GM19467 (cell line): ENCODE measurements at regions not wholly inside any gene's neighbourhood (a gene's known extent, or its start where the extent isn't known, plus 50 kb on each side); places are given as distances from the start of the nearest gene placed in this dataset.
"Not testable (repeated sequence)": the region's sequence is repeated elsewhere in the genome, so short reads cannot be mapped to it uniquely, and the experiment has no call there.

Experiments used
- ATAC-seq: cut with Tn5 transposase; IDR thresholded peaks from one replicate; pipeline ENCODE4 v1.9.1; 2021; ENCODE audit warnings: mild to moderate bottlenecking, moderate library complexity; ENCODE audit not compliant: unreplicated experiment

- no peak for ATAC-seq
These were observed 505.4 kb downstream of the TMEM232 start for GRCh38 chr5:110221036-110221435.

DNA sequence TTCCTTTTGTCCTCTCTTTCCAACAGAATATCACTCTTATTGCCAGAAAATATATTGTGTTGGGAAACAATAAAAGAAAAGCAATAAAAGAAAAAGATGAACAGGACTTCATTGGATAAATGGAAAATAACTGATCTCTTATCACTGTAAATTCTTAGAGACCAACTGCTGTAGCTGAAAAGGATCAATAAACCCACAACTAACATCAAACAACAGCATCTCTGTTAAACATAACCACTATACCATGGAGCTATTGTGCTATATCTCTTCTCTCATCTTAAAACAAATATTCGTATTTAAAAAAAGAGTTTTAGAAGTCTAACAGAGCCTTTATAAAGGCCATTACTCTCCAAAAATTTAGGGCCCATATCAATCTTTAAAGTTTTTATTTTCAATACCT is 502.4 kb downstream of the TMEM232 start:
- ATAC-seq: no peak

DNA sequence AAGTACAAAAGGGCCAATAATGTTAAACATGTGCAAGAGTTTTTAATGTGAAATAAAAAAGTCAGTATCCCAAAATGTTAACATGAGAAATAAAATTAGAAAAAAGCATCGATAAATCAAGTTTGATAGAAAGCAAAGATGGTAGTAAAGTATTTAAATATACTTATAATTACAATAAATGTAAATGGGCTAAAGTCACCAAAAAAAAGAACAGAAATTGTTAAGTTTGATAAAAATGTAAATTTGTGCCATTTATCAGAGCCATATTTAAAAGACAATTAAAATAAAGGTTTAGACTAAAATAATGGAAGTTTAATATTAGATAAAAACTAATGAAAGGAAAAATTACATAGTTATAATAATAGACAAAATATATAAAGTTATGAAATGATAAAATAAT is 500.5 kb downstream of the TMEM232 start:
- ATAC-seq: no peak

DNA sequence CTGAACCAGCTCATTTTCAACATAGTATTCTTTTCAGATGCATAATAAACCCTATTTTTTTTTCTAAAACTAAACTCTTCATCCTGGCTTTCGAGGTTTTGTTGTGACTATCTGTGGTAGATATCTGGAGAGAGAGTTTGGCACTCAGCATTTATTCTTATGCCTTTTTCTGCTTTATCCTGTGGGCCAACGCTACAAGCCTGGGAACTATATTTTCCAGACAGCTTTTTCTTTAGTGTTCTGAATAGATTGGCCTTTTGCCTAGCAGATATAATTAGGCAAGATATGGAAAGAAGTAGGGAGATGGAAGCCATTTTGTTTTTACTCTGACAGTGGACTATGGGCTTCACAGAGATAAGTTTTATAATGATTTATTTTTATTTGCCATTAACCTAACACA is 486.7 kb downstream of the TMEM232 start:
- ATAC-seq: no peak

DNA sequence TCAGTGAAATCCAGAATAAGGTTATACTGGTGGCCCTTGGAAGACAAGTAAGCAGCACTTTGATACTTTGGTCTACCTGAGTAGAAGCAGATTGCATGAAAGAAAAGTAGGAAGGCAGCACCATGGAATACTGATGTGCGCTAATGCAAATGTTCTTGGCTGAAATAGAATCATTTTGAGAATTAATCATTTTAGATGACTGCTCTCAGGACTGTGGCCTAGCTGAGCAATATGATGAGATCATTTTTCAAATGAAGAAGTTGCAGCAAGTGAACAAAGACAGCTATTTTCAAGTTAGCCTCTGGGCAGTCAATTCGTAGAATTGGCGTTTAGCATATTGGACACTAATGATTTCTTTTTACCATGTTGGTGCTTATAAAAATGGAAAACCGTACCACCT is 483.5 kb downstream of the TMEM232 start:
- no peak for ATAC-seq

DNA sequence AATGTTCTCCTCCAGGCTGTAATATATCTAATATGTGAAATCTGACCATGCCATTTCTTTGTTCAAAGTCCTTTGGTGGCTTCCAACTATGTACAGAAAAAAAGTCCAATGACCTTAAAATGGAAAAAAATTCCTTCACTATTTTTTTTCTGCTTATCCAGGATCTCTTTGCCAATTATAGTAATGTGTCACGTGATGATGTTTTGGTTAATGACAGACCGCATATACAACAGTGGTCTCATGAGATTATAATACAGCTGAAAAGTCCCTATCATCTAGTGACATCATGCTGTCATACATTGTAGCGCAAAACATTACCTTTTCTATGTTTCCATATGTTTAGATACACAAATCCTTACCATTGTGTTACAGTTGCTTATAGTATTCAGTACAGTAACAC is 477.6 kb downstream of the TMEM232 start:
- ATAC-seq: no peak

DNA sequence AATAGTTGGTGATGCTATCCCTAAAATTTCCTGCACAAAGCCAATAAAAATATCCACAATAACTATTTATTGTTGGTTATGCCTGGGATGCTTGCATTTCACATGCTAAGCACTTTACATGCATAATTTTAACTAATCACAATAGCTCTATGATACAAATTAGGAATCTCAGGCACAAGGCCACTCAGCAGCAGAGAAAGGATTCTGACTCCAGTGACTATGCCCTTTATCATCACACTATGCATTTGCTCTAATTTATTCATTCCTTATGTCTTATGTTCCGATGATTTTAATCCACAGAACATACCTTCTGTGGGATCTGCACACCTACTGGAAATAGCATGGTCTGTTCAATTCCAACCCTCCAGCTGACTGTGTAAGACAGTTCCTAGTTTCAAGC is 476.1 kb downstream of the TMEM232 start:
- ATAC-seq: no peak

- ATAC-seq: no peak
These were observed 475.7 kb downstream of the TMEM232 start for GRCh38 chr5:110250755-110251154.

DNA sequence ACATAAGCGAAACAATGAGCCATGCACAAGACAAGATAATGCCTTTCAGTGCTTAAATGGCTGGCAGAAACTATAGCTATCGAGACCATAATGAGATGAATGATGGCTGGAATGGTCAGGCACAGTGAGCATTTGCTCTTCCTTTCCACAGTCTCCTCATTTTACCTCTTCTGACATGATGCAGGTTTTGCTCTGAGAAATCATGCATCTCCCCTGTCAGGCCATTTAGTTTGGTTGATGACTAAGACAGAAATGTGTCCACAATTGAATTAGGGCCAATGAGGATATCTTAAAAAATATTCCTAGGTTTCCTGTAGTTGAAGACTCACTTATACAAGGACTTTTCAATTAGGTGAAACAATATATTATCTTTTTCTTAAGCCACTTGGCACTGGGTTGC is 475.1 kb downstream of the TMEM232 start:
- no peak for ATAC-seq

- ATAC-seq: no peak
These were observed 471.3 kb downstream of the TMEM232 start for GRCh38 chr5:110255194-110255593.

DNA sequence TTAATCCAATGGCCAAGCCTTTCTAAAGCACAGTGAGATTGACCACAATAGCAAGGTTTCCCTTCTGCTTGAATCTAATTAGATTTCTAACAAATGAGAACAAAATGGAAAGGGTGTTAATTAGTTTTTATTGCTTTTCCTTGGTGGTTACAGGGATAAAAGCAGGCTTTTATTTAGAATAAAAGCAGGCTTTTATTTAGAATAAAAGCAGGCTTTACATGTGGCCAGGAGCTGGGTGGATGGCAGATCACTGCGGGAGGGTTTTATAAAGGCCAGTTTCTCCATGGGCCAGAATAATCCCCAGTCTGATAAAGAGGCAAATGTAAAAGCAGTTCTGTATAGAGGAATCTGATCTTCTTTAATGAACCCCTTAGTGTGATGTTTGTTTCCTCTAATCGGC is 470.2 kb downstream of the TMEM232 start:
- no peak for ATAC-seq

GRCh38 chr5:110257971-110258370 is 468.5 kb downstream of the TMEM232 start:
- ATAC-seq: no peak

- no peak for ATAC-seq
These were observed 467.8 kb downstream of the TMEM232 start for GRCh38 chr5:110258460-110259216.

DNA sequence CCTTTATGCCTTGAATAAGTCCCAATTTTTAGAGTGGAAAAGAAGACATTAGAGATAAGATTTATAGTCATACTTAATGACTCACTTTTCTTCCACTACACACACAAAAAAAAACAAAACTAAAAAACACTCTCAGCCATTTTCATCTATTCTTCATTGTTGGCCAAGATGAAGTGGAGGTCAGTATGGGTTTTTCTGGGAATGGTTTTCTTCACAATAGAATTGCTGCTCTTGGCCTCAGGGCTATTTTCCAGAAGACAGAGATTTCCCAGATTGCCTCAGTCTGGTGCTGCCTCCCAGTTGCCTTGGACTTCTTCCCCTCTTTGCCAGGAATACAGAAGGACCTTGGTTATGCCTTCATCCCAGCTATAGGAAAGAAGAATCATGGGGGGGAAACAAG is 463.7 kb downstream of the TMEM232 start:
- ATAC-seq: no peak

GRCh38 chr5:110264661-110265060 is 461.8 kb downstream of the TMEM232 start:
- ATAC-seq: no peak

- ATAC-seq: no peak
These were observed 461.3 kb downstream of the TMEM232 start for GRCh38 chr5:110265162-110265561.

DNA sequence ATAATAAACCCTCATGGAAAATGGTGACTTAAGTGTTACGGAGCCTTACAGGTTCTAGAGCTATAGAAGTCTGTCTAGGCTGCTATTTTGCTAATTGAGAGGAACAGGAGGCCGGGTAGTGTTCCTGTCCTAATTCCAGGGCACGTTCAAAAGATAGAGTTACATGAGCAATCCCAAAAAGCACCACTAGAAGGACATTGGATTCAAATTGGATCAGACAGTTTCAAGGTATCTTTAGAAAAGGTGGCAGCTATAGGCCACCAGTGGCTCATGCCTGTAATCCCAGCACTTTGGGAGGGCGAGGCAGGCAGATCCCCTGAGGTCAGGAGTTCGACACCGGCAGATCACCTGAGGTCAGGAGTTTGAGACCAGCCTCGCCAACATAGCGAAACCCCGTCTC is 458.8 kb downstream of the TMEM232 start:
- no peak for ATAC-seq

- no peak for ATAC-seq
These were observed 458.2 kb downstream of the TMEM232 start for GRCh38 chr5:110268283-110268682.

- ATAC-seq: no peak
These were observed 457.5 kb downstream of the TMEM232 start for GRCh38 chr5:110268985-110269384.

- no peak for ATAC-seq
These were observed 456.9 kb downstream of the TMEM232 start for GRCh38 chr5:110269478-110270142.

- no peak for ATAC-seq
These were observed 450.6 kb downstream of the TMEM232 start for GRCh38 chr5:110275878-110276277.

GRCh38 chr5:110278449-110278848 is 448.0 kb downstream of the TMEM232 start:
- not testable (repeated sequence) for ATAC-seq

DNA sequence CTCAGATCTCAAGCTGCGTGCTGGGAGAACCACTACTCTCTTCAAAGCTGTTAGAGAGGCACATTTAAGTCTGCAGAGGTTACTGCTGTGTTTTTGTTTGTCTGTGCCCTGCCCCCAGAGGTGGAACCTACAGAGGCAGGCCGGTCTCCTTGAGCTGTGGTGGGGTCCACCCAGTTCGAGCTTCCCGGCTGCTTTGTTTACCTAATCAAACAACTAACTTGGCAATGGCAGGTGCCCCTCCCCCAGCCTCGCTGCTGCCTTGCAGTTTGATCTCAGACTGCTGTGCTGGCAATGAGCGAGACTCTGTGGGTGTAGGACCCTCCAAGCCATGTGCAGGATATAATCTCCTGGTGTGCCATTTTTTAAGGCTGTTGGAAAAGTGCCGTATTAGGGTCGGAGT is 442.4 kb downstream of the TMEM232 start:
- ATAC-seq: not testable (repeated sequence)
